ENCODE measurements at regions not wholly inside any gene's neighbourhood (a gene's known extent, or its start where the extent isn't known, plus 50 kb on each side); places are given as distances from the start of the nearest gene placed in this dataset.

DNA sequence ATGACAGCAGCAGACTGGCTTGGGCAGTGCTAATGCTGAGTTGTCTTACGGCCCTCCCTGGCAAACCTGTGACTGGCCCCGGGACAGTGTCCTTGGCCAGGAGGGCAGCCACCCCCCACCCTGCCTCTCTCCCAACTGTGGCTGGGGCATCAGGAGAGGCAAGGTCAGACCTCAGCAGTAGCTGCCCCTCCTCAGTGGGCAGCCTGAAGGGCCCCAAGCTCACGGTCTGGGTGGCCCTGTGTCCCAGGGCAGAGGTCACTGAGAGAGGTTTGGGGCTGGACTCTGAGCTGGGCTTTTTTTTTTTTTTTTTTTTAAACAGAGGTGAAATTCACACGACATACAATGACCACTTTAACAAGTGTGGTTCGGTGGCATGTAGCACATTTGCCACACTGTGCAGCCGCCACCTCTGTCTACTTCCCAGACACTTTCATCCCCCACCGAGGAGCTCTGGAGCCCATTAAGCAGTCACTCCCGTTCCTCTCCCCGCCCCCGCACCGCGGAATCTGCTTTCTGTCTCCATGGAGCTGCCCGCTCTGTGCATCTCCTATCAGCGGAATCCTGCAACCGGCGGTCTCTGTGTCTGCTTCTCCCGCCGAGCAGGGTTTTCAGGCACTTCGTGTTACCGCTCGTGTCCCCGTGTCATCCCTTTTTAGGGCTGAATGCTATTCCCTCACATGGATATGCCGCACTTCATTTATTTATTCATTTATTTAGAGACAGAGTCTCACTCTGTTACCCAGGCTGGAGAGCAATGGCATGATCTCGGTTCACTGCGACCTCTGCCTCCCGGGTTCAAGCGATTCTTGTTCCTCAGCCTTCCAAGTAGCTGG lies 67.9 kb upstream of the GATA5 start:
- Histone ChIP-seq H3K27me3 (ENCODE audit: low read depth) (peaks cover 22% of the 10 kb centered on the region), H3K4me1 (peaks cover 17% of the 10 kb centered on the region), H3K9me3 (replicated peaks) (no peaks in the 10 kb centered on the region), H3K36me3 (peaks cover 3% of the 10 kb centered on the region), H3K4me3 (no peak overlapping the region), H3K27ac (replicated peaks) (no peak overlapping the region)
- intact Hi-C loops (cut with micrococcal nuclease): no loop called here
- TF ChIP-seq, protein P1, sequence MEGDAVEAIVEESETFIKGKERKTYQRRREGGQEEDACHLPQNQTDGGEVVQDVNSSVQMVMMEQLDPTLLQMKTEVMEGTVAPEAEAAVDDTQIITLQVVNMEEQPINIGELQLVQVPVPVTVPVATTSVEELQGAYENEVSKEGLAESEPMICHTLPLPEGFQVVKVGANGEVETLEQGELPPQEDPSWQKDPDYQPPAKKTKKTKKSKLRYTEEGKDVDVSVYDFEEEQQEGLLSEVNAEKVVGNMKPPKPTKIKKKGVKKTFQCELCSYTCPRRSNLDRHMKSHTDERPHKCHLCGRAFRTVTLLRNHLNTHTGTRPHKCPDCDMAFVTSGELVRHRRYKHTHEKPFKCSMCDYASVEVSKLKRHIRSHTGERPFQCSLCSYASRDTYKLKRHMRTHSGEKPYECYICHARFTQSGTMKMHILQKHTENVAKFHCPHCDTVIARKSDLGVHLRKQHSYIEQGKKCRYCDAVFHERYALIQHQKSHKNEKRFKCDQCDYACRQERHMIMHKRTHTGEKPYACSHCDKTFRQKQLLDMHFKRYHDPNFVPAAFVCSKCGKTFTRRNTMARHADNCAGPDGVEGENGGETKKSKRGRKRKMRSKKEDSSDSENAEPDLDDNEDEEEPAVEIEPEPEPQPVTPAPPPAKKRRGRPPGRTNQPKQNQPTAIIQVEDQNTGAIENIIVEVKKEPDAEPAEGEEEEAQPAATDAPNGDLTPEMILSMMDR (IDR thresholded peaks at IDR 0.05; ENCODE audit: borderline replicate concordance): no peak
- no peak for DNase-seq

GRCh38 chr20:62544505-62545055 lies 68.8 kb upstream of the GATA5 start:
- Histone ChIP-seq H3K36me3 (peaks cover 3% of the 10 kb centered on the region), H3K27ac (replicated peaks) (no peak overlapping the region), H3K4me1 (peaks cover 19% of the 10 kb centered on the region), H3K9me3 (replicated peaks) (no peaks in the 10 kb centered on the region), H3K27me3 (ENCODE audit: low read depth) (peaks cover 31% of the 10 kb centered on the region), H3K4me3 (no peak overlapping the region)
- TF ChIP-seq, protein P1 (IDR thresholded peaks at IDR 0.05; ENCODE audit: borderline replicate concordance): no peak
- intact Hi-C loops (cut with micrococcal nuclease): no loop called here
- DNase-seq: no peak

DNA sequence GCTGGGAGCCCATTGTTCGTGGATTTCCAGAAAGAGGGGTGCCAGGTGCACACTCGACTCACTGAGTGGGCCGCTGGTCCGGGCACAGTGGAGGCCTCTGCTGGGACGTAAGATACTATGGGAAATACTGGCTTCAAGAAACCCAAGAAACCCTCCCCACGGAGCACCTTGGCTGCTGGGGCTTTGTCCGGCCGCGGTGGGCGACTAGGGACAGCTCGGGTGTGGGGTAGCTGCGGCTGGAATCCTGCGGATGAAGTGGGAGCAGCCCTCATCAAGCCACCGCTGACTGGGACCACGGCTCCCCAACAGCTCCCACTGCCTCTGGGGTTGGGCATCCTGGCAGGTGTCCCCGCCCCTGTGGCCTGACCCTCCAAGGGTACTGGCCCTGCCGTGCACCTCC lies 69.5 kb upstream of the GATA5 start:
- DNase-seq: no peak
- intact Hi-C loops (cut with micrococcal nuclease): no loop called here
- peaks cover 3% of the 10 kb centered on the region for H3K36me3 ChIP-seq
- TF ChIP-seq, protein P1 (IDR thresholded peaks at IDR 0.05; ENCODE audit: borderline replicate concordance): no peak
- peaks cover 38% of the 10 kb centered on the region for H3K27me3 ChIP-seq (ENCODE audit: low read depth)
- no peak overlapping the region for H3K4me3 ChIP-seq
- no peak overlapping the region for H3K27ac ChIP-seq (replicated peaks)
- H3K4me1 ChIP-seq: peaks cover 23% of the 10 kb centered on the region
- H3K9me3 ChIP-seq (replicated peaks): no peaks in the 10 kb centered on the region

DNA sequence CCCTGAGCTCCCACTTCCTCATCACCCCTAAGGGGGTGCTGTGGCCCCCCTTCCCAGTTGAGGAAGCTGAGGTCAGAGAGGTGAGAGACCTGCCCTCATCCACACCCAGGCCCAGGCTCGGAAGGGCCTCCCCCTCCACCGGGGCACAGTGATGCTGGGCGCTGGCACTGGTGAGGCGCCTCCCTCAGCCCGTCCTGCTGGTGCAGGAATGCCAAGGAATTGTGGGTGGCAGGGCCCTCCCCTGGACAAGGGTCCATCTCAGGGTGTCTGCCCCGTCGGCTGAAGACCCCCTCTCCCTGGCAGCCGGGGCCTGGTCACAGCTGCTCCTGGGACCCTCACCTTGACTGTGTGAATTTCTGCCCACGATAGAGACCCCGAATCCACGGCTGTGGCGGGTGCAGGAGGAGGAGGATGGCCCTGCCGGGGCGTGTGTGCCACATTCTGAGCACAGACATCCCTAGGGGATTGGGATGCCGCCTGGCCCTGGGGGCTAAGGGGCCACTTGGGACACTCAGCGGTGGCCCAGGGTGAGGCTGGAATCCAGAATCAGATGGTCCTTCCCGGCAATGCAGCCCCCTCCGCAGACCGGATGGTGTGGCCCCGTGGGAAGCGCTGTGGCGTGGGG lies 70.2 kb upstream of the GATA5 start:
- intact Hi-C loops (cut with micrococcal nuclease): no loop called here
- Histone ChIP-seq H3K36me3 (peaks cover 7% of the 10 kb centered on the region), H3K9me3 (replicated peaks) (no peaks in the 10 kb centered on the region), H3K27ac (replicated peaks) (no peak overlapping the region), H3K4me3 (no peak overlapping the region), H3K27me3 (ENCODE audit: low read depth) (peaks cover 45% of the 10 kb centered on the region), H3K4me1 (peaks cover 30% of the 10 kb centered on the region)
- no peak for DNase-seq
- TF ChIP-seq, protein P1 (IDR thresholded peaks at IDR 0.05; ENCODE audit: borderline replicate concordance): no peak

GRCh38 chr20:62546606-62547005 lies 70.8 kb upstream of the GATA5 start:
- Histone ChIP-seq H3K27me3 (ENCODE audit: low read depth) (peaks cover 46% of the 10 kb centered on the region), H3K4me1 (peaks cover 36% of the 10 kb centered on the region), H3K36me3 (peaks cover 11% of the 10 kb centered on the region), H3K27ac (replicated peaks) (no peak overlapping the region), H3K9me3 (replicated peaks) (no peaks in the 10 kb centered on the region), H3K4me3 (no peak overlapping the region)
- TF ChIP-seq, protein P1 (IDR thresholded peaks at IDR 0.05; ENCODE audit: borderline replicate concordance): no peak
- intact Hi-C loops (cut with micrococcal nuclease): no loop called here
- DNase-seq: no peak
